Liver (tissue), 3 donors: ENCODE measurements at regions not wholly inside any gene's neighbourhood (a gene's known extent, or its start where the extent isn't known, plus 50 kb on each side); places are given as distances from the start of the nearest gene placed in this dataset.

Experiments used
- EGR1 ChIP-seq, 2 donors: IDR thresholded peaks; 2 replicates each; pipeline ENCODE4 v1.6.1; 2016 to 2018; ENCODE audit warnings: antibody characterized with exemption in 2 of 2, low read depth in 2 of 2
- FOXA1 ChIP-seq: IDR thresholded peaks from 2 replicates; pipeline ENCODE4 v1.6.1; 2016; ENCODE audit warnings: antibody characterized with exemption
- HNF4G ChIP-seq: IDR thresholded peaks from 2 replicates; pipeline ENCODE4 v1.6.1; 2016; ENCODE audit warnings: antibody characterized with exemption
- JUND ChIP-seq, 2 donors: IDR thresholded peaks; 2 replicates each; pipeline ENCODE4 v1.6.1; 2016; ENCODE audit warnings: antibody characterized with exemption in 2 of 2
- REST ChIP-seq: IDR thresholded peaks from 2 replicates; pipeline ENCODE4 v1.6.1; 2016; ENCODE audit warnings: antibody characterized with exemption, mild to moderate bottlenecking
- YY1 ChIP-seq: IDR thresholded peaks from 2 replicates; pipeline ENCODE4 v1.6.1; 2016; ENCODE audit warnings: antibody characterized with exemption, mild to moderate bottlenecking
- ZBTB33 ChIP-seq: IDR thresholded peaks from 2 replicates; pipeline ENCODE4 v1.6.1; 2016; ENCODE audit warnings: antibody characterized with exemption
- TF ChIP-seq, protein P1 (sequence below): fragments of 150-350 bp; IDR thresholded peaks from 2 replicates; pipeline ENCODE4 v1.5.1; 2017; ENCODE audit warnings: improper control_type of control experiment, low read depth, low read length; ENCODE audit not compliant: missing input control
- donor health status: healthy.
- donor health status: healthy.

DNA sequence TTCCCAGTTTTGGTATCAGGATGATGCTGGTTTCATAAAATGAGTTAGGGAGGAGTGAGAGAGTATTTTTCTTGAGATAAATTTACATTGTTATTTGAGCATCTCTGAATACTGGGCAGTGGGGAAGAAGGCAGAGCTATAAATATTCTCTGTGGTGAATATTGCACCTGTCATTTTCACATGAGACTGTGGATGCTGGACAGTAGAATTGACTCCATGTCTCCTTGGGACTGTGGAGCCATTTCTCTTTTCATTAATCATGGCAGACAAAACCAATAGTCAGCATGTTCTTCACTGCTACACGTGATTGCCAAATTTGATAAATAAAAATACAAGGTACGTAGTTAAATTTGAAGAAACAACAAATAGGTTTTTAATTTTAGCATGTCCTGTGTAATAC is 81.2 kb upstream of the PHACTR1 start:
- TF ChIP-seq, protein P1, sequence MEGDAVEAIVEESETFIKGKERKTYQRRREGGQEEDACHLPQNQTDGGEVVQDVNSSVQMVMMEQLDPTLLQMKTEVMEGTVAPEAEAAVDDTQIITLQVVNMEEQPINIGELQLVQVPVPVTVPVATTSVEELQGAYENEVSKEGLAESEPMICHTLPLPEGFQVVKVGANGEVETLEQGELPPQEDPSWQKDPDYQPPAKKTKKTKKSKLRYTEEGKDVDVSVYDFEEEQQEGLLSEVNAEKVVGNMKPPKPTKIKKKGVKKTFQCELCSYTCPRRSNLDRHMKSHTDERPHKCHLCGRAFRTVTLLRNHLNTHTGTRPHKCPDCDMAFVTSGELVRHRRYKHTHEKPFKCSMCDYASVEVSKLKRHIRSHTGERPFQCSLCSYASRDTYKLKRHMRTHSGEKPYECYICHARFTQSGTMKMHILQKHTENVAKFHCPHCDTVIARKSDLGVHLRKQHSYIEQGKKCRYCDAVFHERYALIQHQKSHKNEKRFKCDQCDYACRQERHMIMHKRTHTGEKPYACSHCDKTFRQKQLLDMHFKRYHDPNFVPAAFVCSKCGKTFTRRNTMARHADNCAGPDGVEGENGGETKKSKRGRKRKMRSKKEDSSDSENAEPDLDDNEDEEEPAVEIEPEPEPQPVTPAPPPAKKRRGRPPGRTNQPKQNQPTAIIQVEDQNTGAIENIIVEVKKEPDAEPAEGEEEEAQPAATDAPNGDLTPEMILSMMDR, result no peak
- TF ChIP-seq ZBTB33 (no peak), REST (no peak), EGR1 (IDR thresholded peaks at IDR 0.05; ENCODE audit: low read depth in 2 of 2) (no peak), YY1 (no peak), FOXA1 (no peak), JUND (IDR thresholded peaks at IDR 0.05) (no peak), HNF4G (no peak)
